ENCODE measurements at regions not wholly inside any gene's neighbourhood (a gene's known extent, or its start where the extent isn't known, plus 50 kb on each side); places are given as distances from the start of the nearest gene placed in this dataset.

DNA sequence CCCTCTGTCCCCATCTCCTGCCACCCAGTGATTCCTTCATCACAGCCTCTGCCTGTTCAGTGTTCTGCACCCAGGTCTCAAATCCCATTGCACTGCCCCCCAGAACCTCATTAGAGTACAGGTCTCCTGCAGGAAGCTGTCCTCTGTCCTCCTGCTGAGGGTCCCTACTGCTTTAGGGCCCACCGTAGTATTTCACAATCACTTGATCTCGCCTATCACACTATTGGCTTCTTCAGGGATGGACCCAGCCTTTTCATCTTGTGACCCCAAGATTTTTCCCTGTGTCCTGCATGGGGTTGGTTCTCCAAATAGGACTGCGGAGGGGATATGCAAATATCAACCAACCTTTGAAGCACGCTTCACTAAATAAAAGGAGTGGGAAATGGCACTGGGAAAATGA, 331.1 kb upstream of the AJAP1 start:
- TF ChIP-seq, protein P1, sequence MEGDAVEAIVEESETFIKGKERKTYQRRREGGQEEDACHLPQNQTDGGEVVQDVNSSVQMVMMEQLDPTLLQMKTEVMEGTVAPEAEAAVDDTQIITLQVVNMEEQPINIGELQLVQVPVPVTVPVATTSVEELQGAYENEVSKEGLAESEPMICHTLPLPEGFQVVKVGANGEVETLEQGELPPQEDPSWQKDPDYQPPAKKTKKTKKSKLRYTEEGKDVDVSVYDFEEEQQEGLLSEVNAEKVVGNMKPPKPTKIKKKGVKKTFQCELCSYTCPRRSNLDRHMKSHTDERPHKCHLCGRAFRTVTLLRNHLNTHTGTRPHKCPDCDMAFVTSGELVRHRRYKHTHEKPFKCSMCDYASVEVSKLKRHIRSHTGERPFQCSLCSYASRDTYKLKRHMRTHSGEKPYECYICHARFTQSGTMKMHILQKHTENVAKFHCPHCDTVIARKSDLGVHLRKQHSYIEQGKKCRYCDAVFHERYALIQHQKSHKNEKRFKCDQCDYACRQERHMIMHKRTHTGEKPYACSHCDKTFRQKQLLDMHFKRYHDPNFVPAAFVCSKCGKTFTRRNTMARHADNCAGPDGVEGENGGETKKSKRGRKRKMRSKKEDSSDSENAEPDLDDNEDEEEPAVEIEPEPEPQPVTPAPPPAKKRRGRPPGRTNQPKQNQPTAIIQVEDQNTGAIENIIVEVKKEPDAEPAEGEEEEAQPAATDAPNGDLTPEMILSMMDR (IDR thresholded peaks at IDR 0.05): no peak
- TF ChIP-seq EP300 (IDR thresholded peaks at IDR 0.05): no peak
- TF ChIP-seq POLR2AphosphoS5 (IDR thresholded peaks at IDR 0.05): no peak
